GM21360 (cell line): ENCODE measurements at regions not wholly inside any gene's neighbourhood (a gene's known extent, or its start where the extent isn't known, plus 50 kb on each side); places are given as distances from the start of the nearest gene placed in this dataset.
"Not testable (repeated sequence)": the region's sequence is repeated elsewhere in the genome, so short reads cannot be mapped to it uniquely, and the experiment has no call there.

Experiments
- ATAC-seq: cut with Tn5 transposase; IDR thresholded peaks from one replicate; pipeline ENCODE4 v1.9.1; 2021; ENCODE audit warnings: mild to moderate bottlenecking, moderate library complexity; ENCODE audit not compliant: unreplicated experiment

DNA sequence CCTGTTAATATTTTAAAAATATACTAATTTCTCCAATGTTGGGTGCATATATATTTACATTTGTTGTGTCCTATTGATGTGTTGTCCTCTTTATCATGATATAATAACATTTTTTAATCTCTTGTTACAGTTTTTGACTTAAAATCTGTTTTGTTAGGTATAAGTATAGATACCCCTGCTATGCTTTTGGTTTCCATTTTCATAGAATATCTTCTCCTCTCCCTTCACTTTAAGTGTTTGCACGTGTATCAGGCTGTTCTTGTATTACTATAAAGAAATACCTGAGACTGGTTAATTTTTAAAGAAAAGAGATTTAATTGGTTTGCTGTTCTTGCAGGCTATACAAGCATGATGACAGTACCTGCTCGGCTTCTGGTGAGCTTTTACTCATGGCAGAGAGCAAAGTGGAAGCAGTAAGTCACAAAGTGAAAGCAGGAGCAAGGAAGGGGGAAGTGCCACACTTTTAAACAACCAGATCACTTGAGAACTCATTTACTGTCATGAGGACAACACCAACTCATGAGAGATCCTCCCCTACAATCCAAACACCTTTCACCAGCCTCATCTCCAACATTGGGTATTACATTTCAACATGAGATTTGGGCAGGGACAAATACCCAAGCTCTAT, 340.5 kb upstream of the SYNCRIP start:
- no peak for ATAC-seq

DNA sequence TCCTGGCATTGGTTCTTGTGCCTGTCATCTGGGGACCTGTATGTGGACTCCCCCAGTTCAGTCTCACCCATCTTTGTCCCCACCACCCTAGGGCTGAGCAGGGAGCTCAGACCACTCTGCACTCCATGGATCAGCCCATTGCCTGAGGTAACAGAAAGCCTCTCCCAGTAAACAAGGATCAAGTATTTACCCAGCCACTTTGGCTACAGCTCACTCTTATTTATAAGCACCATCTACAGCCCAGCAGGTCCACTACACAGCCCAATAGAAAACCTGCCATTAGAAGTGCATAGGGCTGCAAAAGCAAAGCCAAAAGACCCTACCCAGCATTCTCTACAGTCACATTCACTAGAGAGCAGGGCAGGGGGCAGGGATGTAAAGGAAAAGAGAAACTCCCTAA, 335.0 kb upstream of the SYNCRIP start:
- no peak for ATAC-seq

DNA sequence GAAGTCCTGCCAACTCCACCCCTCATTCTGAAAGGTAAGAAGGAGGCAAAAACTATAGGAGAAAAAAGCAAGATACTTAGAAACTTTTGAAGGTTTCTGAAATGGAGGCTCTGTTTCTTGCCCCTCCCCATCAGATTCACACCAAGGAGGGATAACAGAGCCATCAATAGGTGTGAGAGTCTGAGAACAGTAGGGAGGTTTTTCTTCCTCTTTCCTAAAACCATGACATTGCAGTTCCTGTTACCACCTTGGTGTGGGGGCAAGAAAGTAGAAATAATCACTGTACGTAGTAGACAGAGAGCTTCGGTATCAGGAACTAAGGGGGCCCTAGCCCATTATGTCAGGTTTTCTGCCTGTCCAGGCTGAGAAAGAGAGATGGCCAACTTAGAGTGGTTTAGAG, 333.3 kb upstream of the SYNCRIP start:
- peak; percentile 74 for ATAC-seq

DNA sequence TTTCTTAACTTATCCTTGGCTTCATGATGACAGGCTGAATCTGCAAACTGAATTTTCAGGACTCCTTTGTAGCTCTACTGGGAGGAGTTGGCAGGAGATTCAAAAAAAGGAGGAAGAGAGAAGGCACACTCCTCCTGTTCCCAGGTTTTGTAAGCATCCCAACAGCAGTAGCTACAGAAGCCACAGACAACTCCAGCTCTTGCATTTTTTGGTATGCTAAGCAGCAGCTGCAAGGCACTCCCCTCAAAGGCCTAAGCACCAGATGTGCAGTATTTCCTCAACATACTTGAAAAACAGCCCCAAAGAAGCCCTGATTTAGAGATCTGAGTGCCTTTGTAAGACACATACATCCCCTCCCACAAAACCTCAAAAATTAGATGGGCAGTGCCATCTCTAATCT, 328.6 kb upstream of the SYNCRIP start:
- ATAC-seq = no peak

DNA sequence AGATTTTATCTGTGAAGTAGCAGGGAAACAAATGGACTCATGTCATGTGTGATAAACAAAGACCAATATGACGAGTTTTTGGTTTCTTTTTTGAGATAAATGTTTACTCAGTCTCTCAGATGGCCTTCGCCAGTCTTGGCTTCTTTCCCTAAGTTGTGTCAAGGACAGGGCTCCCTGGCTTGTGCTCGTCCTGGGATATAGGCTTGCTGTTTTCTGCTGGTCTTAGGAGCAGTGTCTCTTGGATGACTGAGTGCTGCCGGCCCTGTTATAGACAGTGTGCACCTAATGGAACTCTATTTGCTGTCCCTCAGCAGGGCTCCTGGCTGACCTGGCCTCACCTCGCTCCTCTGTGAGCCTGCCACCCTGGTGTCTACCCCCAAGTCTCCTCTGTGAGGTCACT, 324.1 kb upstream of the SYNCRIP start:
- no peak for ATAC-seq

DNA sequence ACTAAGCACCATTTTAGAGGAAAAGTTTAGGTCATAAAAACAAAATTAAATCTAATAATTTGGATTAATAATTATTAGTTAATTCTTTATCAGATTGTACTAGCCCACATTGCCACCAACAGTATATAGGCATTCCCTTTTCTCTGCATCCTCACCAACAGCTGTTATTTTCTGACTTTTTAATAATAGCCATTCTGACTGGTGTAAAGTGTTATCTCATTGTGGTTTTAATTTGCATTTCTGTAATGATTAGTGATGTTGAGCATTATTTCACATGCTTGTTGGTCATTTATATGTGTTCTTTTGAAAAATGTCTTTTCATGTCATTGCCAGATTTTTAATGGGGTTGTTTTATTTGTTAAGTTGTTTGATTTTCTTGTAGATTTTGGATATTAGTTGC, 319.1 kb upstream of the SYNCRIP start:
- no peak for ATAC-seq

DNA sequence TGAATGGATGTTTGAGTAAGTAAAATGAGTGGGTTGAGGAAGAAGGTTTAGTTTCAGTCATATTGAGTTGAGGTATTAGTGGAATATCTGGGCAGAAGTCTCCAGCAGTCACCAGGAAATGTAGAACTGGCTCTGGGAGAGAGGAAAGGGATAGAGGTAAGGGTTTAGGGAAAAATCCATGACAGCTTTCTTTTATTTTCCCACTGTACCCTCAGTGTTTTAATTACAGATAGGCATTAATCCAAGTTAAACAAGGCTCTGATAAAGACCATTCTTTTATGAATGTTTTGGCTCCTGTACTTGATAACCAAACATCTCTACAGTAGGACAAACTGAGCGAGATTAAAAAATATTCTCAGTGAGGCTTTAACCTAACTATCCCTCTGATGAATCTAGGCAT, 318.4 kb upstream of the SYNCRIP start:
- no peak for ATAC-seq

DNA sequence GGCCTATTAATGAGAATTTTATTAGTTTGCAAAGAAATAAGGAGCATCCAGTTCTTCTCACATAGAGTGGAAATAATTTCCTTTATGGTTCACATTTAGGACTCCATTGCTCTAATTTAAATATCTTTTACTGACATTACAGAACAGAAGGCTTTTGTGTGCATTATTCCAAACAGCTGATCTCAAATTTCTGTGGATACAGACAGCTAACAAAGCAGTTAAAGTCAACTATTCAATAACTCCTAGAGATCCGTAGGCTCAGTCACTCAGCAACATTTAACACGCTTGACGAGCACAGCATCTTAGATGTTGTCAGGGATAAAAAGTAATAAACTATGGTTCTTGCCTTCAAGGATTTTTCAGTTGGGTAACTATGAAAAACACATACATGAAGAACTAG, 305.8 kb upstream of the SYNCRIP start:
- ATAC-seq = no peak

DNA sequence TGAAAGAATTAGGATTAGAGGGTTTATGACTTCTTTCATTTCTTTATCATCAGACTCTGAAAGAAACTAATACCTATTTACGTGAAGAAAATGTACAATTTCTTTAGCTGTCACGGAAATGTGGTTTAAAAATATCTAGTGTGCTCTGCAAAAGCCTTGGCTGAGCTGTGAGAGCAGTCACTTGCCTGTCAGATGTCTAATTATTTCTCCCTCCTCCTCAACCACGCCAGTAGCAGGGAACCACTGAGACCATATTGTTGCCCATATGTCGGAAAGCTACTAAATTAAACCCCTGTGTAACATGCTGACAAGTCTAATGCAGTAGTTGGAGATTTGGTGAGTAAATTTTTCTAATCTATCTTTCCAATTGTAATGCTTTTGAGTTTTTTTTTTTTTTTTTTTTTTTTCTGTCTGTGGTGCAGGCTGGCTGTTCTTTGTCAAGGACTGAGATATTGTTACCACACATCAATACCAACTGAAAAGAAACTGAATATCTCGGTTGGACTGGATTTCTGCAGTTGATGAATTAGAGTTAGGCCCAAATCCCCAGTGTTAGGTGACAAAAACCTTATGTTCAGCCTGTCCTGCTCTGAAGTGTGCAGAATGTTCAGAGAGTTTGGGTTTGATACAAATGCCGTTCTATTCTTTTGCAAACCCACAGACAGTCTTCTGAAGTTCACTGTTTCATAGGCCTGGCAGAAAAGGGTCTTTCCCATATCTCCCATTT, 302.9 kb upstream of the SYNCRIP start:
- no peak for ATAC-seq

DNA sequence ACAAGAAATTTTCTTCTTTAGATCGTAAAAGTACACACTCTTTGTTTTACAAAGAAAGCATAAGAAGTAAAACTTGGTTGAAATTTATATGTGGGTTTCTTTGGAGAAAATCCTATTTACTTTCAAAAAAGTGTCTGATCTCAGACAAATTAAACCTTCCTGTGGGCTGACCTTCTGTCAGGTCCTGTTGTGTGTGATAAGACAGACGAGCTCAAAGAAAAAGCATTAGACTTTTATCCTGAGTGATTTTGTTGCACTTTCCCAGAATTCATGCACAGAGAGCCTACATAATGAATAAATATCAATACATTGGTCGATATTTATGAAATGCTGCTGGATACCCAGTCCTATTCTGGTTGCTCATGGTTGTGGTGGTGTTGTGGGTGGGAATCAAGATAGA, 302.1 kb upstream of the SYNCRIP start:
- ATAC-seq = no peak

DNA sequence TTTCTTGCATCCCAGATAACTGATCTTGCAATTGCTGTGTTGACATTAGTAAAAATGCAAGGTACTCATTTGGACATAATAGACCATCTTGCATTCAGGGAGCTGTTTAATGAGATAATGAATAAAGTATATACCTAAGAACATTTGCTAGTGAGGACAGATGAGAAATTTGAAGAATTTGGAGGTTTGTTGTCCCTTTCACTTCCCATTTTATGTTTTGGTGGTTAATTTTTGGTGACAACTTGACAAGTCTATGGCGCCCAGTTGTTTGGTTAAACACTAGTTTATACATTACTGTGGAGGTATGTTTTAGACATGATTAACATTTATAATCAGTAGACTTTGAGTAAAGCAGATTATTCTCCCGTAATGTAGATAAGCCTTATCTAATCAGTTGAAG, 300.2 kb upstream of the SYNCRIP start:
- ATAC-seq = no peak

DNA sequence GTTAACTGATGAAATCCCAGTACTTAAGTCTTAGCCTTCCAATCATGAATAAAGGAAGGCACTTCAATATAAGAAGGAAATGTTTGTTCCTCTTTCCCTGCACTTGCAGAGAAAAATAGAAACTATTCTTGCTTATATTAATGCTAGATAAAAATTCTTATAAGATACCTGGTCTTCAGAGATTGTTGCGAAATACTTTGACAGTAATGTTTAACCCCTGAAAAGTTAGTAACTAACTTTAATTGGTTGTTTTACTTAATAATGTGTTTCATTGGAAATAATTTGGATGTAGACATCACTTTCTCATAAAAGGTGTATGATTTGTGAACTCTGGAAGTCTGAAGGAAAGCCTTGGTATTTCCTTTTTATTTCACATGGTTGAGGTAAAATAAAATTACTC, 294.2 kb upstream of the SYNCRIP start:
- ATAC-seq = no peak

DNA sequence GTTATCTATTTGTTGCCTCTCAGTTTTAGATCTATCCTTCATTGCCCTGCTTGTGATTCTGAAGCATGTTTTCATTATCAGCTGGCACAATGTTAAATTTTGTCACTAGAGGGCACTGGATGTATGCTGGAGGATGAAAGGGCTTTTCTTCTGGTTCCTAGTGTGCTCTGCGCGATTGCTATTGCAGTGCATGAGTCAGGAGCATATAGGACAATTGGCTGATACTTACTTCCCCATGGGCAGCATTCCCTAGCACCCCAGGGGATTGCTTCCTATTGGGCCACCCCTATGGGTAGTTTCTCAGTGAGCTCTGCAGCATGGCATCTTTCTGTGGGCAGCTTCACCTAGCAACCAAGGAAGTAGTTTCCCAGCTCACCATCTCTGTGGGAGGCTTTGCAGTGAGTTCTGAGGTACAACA, 280.3 kb upstream of the SYNCRIP start:
- ATAC-seq = peak; percentile 96

DNA sequence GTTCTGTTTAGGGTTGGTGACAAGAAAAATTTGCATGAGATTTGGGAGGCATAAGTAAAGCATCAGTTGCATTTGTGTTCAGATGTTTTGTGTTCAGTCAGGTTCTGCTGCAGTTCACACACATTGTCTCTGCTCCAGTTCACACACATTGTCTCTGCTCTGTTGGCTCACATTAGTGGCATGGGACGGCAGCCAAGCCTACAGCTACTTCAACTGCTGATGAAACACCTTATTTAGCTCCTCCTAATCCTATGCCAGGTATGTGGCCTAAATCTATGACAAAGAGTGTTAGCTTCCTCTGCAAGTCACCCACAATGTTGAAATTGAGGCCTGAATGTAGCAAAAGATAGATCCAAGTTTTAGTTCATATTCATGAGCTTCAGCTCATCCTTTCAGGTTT, 278.1 kb upstream of the SYNCRIP start:
- no peak for ATAC-seq

DNA sequence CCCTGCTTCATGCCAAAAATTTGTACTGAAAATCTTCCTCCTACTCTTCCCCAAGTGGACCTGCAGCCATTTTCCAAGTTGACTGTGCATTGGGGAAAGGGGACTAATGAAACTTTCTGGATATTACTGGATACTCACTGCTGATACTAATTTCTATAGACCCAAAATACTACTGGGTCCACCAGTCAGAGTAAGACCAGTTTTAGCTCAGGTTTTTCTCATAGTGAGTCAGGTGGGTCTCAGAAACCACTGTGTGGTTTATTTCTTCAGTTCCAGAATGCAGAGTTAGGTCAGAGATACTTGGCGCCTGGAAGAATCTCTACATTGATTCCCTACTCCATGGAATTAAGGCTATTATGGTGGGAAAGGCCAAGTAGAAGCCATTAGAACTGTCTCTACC, 274.8 kb upstream of the SYNCRIP start:
- no peak for ATAC-seq

DNA sequence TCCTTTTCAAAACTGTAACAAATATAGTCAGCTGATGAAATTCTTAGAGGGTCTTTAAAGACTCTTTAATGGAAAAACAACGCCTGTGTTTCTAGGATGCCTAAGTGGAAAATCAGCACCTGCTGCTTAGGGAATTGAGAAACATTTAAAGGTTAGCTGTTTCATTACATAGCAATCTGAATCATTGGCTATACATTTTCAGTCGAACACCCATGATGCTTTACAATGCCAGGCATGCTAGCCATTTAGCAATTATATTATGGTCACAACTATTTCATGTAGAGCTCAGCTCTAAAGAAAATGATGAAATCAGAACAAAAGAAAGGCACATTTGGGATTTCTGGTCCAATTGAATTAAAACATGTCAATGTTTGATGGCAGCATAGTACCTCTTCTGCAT, 270.3 kb upstream of the SYNCRIP start:
- no peak for ATAC-seq

DNA sequence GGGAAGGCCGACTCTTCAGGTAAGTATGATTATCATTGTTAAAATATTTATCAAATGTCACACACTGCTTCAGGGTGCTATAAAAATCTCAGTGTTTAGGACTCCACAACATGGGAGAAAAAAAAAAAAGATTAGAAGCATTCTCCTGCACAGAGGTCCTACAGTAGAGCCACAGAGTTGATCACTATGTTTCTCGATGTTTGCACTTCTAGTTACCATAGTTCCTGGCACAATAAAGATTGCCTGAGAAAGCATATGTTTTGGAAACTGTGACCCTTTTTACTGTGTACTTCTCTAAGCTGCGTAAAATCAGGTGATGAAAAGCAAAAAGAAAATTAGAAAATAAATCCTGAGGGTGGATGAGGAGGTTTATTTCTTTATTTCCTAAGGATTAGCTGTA, 269.9 kb upstream of the SYNCRIP start:
- ATAC-seq = no peak

DNA sequence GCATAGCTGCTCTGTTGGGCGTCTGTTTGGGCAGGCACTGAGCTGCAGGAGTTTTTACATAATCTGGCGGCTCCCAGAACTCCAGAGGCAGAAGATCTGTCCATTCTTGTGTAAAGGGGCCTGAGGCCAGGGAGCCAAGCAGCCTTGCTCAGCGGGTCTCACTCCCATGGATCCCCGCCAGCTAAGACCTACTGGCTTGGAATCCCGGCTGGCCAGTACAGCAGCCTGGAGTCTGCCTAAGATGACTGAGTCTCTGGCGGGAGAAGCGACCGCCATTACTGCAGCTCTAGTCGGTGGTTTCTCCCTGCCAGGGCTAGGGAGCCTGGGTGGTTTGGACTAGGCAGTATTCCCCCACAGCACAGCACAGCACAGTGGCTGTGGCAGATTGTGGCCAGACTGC, 268.4 kb upstream of the SYNCRIP start:
- ATAC-seq = no peak

DNA sequence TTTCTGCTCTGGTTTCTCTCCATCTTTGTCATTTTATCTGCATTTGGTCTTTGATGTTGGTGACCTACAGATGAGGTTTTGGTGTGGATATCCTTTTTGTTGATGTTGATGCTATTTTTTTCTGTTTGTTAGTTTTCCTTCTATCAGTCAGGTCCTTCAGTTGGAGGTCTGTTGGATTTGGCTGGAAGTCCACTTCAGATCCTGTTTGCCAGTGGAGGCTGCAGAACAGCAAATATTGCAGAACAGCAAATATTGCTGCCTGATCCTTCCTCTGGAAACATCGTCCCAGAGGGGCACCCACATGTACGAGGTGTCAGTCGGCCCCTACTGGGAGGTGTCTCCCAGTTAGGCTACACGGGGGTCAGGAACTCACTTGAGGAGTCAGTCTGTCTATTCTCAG, 265.4 kb upstream of the SYNCRIP start:
- ATAC-seq = not testable (repeated sequence)

DNA sequence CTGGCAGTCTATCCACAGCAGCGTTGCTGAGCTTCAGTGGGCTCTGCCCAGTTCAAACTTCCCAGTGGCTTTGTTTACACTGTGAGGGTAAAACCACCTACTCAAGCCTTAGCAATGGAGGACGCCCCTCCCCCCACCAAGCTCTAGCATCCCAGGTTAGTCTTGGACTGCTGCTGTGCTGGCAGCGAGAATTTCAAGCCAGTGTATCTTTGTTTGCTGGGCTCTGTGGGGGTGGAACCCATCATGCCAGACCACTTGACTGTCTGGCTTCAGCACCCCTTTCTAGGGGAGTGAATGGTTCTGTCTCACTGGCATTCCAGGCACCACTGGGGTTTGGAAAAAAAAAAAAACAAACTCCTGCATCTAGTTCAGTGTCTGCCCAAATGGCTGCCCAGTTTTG, 249.7 kb upstream of the SYNCRIP start:
- ATAC-seq = no peak

DNA sequence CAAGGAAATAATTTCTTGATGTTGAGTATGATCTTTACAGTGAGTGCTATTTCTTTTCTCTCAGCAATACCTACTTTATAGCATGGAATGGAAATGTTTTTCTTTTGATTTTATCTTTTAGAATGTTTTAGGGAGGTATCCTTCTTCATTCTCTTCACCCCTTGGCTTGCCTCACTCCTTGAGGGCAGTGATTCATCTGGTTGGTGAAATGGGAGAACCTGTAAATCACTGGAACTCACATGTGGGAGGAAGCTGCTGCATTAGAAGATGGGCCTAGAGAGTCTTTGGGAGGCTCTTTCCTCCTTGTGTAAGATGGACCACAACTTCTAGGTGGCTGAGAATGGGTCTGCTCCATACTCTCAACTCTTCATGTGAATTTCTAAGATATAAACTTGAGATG, 244.8 kb upstream of the SYNCRIP start:
- no peak for ATAC-seq

DNA sequence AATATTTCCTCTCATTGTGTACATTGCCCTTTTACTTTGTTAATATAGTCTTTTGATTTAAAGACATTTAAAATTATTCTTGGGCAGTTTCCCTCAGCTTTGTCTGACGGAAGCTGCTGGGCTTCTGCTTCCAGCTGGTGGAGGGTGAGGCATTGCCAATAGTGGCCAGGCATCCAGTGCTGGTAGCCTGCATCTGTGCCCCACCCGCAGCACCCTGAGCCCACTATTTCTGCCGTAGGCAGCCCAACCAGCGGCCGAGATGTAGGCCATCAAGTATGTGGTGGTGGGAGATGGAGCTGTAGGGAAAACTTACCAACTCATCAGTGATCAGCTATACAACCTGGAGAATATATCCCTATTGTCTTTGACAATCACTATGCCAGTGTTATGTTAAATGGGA, 226.0 kb upstream of the SYNCRIP start:
- ATAC-seq = no peak

DNA sequence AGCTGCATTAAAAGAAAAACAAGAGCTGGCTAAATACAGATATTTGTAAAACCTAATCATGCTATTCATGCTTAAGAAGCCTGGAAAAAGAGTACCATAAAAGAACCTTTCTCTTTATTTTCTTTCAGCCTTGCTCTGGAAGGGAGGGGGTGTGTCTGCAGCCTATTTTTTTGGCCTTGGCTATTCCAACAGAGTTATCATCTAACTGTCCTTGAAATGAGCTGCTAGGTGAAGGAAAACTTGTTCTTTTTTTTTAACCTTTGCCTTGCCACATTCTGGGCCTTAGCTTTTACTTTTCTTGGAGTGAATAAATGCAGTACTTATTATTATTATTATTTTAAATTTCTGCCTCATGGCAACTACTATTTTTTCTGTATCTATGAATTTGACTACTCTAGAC, 224.9 kb upstream of the SYNCRIP start:
- no peak for ATAC-seq
